ENCODE measurements at regions not wholly inside any gene's neighbourhood (a gene's known extent, or its start where the extent isn't known, plus 50 kb on each side); places are given as distances from the start of the nearest gene placed in this dataset.

GRCh38 chr3:21290557-21290956, 460.5 kb downstream of the ZNF385D start:
- no peaks in the 10 kb centered on the region for H3K27me3 ChIP-seq (replicated peaks)
- no peak for DNase-seq (ENCODE audit: low read depth in 1 of 2, low spot score in 2 of 2)
- no peaks in the 10 kb centered on the region for H3K4me1 ChIP-seq (replicated peaks)
- no peaks in the 10 kb centered on the region for H3K9me3 ChIP-seq (replicated peaks)
- H3K36me3 ChIP-seq: no peaks in the 10 kb centered on the region
- no peak overlapping the region for H3K27ac ChIP-seq
- no peak overlapping the region for H3K4me3 ChIP-seq

DNA sequence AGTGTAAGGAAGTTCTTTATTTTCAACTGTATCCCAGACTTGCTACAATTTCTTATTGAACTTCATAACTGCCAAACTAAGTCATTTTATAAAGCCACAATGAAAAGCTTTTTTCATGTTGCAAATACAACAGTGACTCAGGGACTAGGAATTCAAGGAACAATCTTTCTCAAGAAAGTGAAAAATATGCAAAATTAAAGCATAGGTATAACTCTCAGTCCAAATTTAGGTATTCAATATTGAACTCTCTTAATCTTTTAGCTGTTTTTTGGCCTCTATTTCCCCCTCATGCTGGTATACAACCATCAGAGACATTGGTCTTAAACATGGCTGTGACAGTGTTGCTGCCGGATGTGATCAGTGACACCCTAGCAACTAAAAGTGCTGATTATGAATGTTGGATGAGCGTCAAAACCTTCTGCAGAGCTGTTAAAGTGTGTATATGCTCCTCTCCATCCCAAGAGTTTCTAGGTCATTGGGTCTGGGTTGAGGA, 476.9 kb downstream of the ZNF385D start:
- Histone ChIP-seq H3K27ac (no peak overlapping the region), H3K36me3 (no peaks in the 10 kb centered on the region), H3K9me3 (replicated peaks) (peaks cover 4% of the 10 kb centered on the region; the same call in 1 of the 2 replicates), H3K27me3 (replicated peaks) (no peaks in the 10 kb centered on the region), H3K4me1 (replicated peaks) (no peaks in the 10 kb centered on the region), H3K4me3 (no peak overlapping the region)
- no peak for DNase-seq (ENCODE audit: low read depth in 1 of 2, low spot score in 2 of 2)

- no peaks in the 10 kb centered on the region for H3K36me3 ChIP-seq
- H3K9me3 ChIP-seq (replicated peaks): peaks cover 6% of the 10 kb centered on the region; the same call in 1 of the 2 replicates
- H3K4me3 ChIP-seq: no peak overlapping the region
- no peaks in the 10 kb centered on the region for H3K27me3 ChIP-seq (replicated peaks)
- no peak for DNase-seq (ENCODE audit: low read depth in 1 of 2, low spot score in 2 of 2)
- no peak overlapping the region for H3K27ac ChIP-seq
- no peaks in the 10 kb centered on the region for H3K4me1 ChIP-seq (replicated peaks)
Observed at GRCh38 chr3:21273259-21274025, 477.6 kb downstream of the ZNF385D start.

- H3K27ac ChIP-seq: no peak overlapping the region
- H3K4me3 ChIP-seq: no peak overlapping the region
- H3K27me3 ChIP-seq (replicated peaks): no peaks in the 10 kb centered on the region
- no peaks in the 10 kb centered on the region for H3K36me3 ChIP-seq
- H3K4me1 ChIP-seq (replicated peaks): no peaks in the 10 kb centered on the region
- peaks cover 6% of the 10 kb centered on the region; the same call in 1 of the 2 replicates for H3K9me3 ChIP-seq (replicated peaks)
- DNase-seq (ENCODE audit: low read depth in 1 of 2, low spot score in 2 of 2): no peak
Observed at GRCh38 chr3:21271606-21272016, 479.4 kb downstream of the ZNF385D start.

GRCh38 chr3:21269882-21270281, 481.1 kb downstream of the ZNF385D start:
- Histone ChIP-seq H3K9me3 (replicated peaks) (peaks cover 6% of the 10 kb centered on the region; the same call in 1 of the 2 replicates), H3K27me3 (replicated peaks) (no peaks in the 10 kb centered on the region), H3K4me3 (no peak overlapping the region), H3K4me1 (replicated peaks) (no peaks in the 10 kb centered on the region), H3K27ac (no peak overlapping the region), H3K36me3 (no peaks in the 10 kb centered on the region)
- no peak for DNase-seq (ENCODE audit: low read depth in 1 of 2, low spot score in 2 of 2)

GRCh38 chr3:21260507-21260906, 490.5 kb downstream of the ZNF385D start:
- DNase-seq (ENCODE audit: low read depth in 1 of 2, low spot score in 2 of 2): no peak
- no peaks in the 10 kb centered on the region for H3K4me1 ChIP-seq (replicated peaks)
- no peaks in the 10 kb centered on the region for H3K36me3 ChIP-seq
- H3K27me3 ChIP-seq (replicated peaks): no peaks in the 10 kb centered on the region
- H3K27ac ChIP-seq: no peak overlapping the region
- H3K9me3 ChIP-seq (replicated peaks): no peaks in the 10 kb centered on the region
- no peak overlapping the region for H3K4me3 ChIP-seq

DNA sequence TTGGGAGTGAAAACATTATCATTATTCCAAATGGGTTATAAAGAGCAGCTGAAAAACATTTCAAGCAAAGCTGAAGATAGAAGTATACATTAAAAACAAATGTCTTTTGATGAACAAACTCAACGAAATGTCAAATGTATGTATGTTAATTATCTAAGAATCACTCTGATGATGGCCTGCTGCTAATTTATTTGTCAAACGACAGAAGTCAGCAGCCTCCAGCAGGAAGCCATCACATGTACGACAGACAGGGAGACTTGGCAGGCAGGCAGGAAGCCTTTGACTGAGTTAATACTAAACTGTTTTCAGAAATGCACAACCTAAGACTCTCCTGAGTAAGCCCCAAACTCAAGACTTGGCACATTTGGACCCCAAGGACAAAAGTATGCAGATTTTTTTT, 491.1 kb downstream of the ZNF385D start:
- no peak for DNase-seq (ENCODE audit: low read depth in 1 of 2, low spot score in 2 of 2)
- no peaks in the 10 kb centered on the region for H3K27me3 ChIP-seq (replicated peaks)
- no peaks in the 10 kb centered on the region for H3K9me3 ChIP-seq (replicated peaks)
- no peaks in the 10 kb centered on the region for H3K4me1 ChIP-seq (replicated peaks)
- no peaks in the 10 kb centered on the region for H3K36me3 ChIP-seq
- H3K4me3 ChIP-seq: no peak overlapping the region
- H3K27ac ChIP-seq: no peak overlapping the region

- Histone ChIP-seq H3K27me3 (replicated peaks) (no peaks in the 10 kb centered on the region), H3K36me3 (no peaks in the 10 kb centered on the region), H3K9me3 (replicated peaks) (no peaks in the 10 kb centered on the region), H3K4me1 (replicated peaks) (no peaks in the 10 kb centered on the region), H3K4me3 (no peak overlapping the region), H3K27ac (no peak overlapping the region)
- no peak for DNase-seq (ENCODE audit: low read depth in 1 of 2, low spot score in 2 of 2)
Observed at GRCh38 chr3:21256932-21257331, 494.1 kb downstream of the ZNF385D start.

GRCh38 chr3:21238661-21239060, 512.3 kb downstream of the ZNF385D start:
- H3K4me1 ChIP-seq (replicated peaks): no peaks in the 10 kb centered on the region
- H3K27ac ChIP-seq: no peak overlapping the region
- H3K27me3 ChIP-seq (replicated peaks): no peaks in the 10 kb centered on the region
- no peak overlapping the region for H3K4me3 ChIP-seq
- DNase-seq (ENCODE audit: low read depth in 1 of 2, low spot score in 2 of 2): no peak
- no peaks in the 10 kb centered on the region for H3K9me3 ChIP-seq (replicated peaks)
- H3K36me3 ChIP-seq: no peaks in the 10 kb centered on the region

GRCh38 chr3:21237638-21238037, 513.4 kb downstream of the ZNF385D start:
- H3K36me3 ChIP-seq: no peaks in the 10 kb centered on the region
- H3K4me3 ChIP-seq: no peak overlapping the region
- no peaks in the 10 kb centered on the region for H3K9me3 ChIP-seq (replicated peaks)
- H3K27me3 ChIP-seq (replicated peaks): no peaks in the 10 kb centered on the region
- DNase-seq (ENCODE audit: low read depth in 1 of 2, low spot score in 2 of 2): no peak
- no peaks in the 10 kb centered on the region for H3K4me1 ChIP-seq (replicated peaks)
- no peak overlapping the region for H3K27ac ChIP-seq

DNA sequence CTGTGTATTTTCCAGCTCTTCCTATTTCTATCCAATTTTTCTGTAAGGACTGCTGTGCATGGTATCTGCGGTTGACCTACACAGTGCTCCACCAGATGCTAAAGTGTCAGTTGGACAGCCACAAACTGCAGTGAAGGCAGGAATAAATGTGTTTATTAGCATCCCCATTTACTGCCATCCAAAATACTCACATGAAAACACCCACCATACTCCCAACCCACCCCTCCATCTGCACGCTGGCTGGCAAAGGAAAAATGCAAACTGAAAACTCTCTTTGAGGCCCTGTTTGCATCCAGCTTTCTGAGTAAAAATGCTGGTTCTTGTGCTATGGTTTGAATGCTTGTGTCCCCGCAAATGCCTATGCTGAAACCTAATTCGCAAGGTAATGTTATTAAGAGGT, 515.5 kb downstream of the ZNF385D start:
- no peaks in the 10 kb centered on the region for H3K36me3 ChIP-seq
- H3K4me3 ChIP-seq: no peak overlapping the region
- no peaks in the 10 kb centered on the region for H3K4me1 ChIP-seq (replicated peaks)
- DNase-seq (ENCODE audit: low read depth in 1 of 2, low spot score in 2 of 2): no peak
- H3K9me3 ChIP-seq (replicated peaks): no peaks in the 10 kb centered on the region
- H3K27ac ChIP-seq: no peak overlapping the region
- H3K27me3 ChIP-seq (replicated peaks): no peaks in the 10 kb centered on the region

DNA sequence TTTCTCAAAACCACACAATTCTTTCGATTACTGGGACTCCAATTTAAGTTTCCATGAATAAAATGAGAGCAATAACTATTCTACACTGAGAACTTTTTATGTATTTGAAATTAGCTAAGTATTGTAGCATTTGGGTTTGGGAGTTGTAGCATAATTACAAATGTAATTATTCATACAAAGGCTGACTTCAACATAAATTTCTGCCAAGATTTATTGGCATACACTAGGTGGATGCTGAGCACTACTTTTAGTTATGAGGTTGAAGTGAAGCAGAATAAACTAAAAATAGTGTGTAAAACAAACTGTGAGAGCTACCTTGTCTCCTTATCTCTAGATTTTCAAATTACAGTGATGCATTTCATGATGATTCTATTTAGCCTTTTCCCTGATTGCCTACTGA, 516.1 kb downstream of the ZNF385D start:
- Histone ChIP-seq H3K4me3 (no peak overlapping the region), H3K36me3 (no peaks in the 10 kb centered on the region), H3K4me1 (replicated peaks) (no peaks in the 10 kb centered on the region), H3K9me3 (replicated peaks) (no peaks in the 10 kb centered on the region), H3K27ac (no peak overlapping the region), H3K27me3 (replicated peaks) (no peaks in the 10 kb centered on the region)
- no peak for DNase-seq (ENCODE audit: low read depth in 1 of 2, low spot score in 2 of 2)

- no peak for DNase-seq (ENCODE audit: low read depth in 1 of 2, low spot score in 2 of 2)
- Histone ChIP-seq H3K36me3 (no peaks in the 10 kb centered on the region), H3K27me3 (replicated peaks) (no peaks in the 10 kb centered on the region), H3K4me1 (replicated peaks) (no peaks in the 10 kb centered on the region), H3K27ac (no peak overlapping the region), H3K9me3 (replicated peaks) (no peaks in the 10 kb centered on the region), H3K4me3 (no peak overlapping the region)
Observed at GRCh38 chr3:21229426-21230135, 521.4 kb downstream of the ZNF385D start.

DNA sequence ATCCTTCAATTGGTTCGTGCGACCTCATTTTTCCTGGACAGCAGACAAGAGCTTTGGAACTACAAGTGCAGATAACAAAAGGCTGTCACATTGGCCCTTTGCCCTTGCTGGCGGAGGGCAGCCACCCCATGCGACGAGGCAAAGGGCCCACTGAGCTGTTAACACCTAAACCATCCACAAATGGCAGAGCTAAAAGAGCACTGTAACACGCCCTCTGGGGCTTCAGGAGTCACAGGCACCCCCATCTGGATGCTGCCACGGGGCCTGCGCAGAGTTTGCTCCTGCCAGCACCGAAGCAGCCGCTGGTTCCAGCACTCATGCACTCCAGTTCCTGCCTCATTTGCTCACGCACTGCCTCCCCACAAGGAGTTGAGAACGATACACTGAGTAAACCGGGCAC, 524.9 kb downstream of the ZNF385D start:
- Histone ChIP-seq H3K4me3 (no peak overlapping the region), H3K27me3 (replicated peaks) (no peaks in the 10 kb centered on the region), H3K4me1 (replicated peaks) (no peaks in the 10 kb centered on the region), H3K9me3 (replicated peaks) (no peaks in the 10 kb centered on the region), H3K36me3 (no peaks in the 10 kb centered on the region), H3K27ac (no peak overlapping the region)
- no peak for DNase-seq (ENCODE audit: low read depth in 1 of 2, low spot score in 2 of 2)

Data from SJSA1 (cell line).